Stimulated activated CD4-positive, alpha-beta T cell treated with anti-CD3 and anti-CD28 coated beads, Interleukin-1b, Interleukin-23, amount 100 ng/mL, for 24 hours (primary cell): ENCODE measurements at regions not wholly inside any gene's neighbourhood (a gene's known extent, or its start where the extent isn't known, plus 50 kb on each side); places are given as distances from the start of the nearest gene placed in this dataset.

Source experiments
- DNase-seq, 4 experiments: peaks; one replicate each; pipeline ENCODE4 v3.0.0-alpha.2; 2020; ENCODE audit warnings: low read depth in 4 of 4, low spot score in 1 of 4

- no peak for DNase-seq
Observed at GRCh38 chr1:18010945-18011344, 96.7 kb upstream of the IGSF21 start.

DNA sequence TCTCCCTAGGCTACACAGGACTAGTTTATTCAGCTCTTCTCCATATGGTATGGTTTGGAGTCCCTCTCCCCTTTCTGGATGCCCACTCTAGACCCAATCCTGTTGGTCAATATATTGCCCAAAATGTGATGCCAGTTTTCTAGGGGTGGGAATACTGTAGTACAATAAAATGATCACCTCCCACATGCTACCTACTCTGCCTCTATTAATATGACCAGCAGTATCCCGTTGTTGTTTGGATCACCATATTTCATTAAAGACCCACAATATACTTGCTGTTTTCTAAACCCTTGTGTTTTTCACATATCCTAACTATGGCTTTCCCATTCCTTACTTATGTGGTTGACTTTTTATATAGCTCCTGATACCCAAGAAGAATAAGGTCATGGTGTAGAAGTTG, 95.9 kb upstream of the IGSF21 start:
- DNase-seq: no peak

GRCh38 chr1:18012686-18013085, 94.9 kb upstream of the IGSF21 start:
- no peak for DNase-seq

DNA sequence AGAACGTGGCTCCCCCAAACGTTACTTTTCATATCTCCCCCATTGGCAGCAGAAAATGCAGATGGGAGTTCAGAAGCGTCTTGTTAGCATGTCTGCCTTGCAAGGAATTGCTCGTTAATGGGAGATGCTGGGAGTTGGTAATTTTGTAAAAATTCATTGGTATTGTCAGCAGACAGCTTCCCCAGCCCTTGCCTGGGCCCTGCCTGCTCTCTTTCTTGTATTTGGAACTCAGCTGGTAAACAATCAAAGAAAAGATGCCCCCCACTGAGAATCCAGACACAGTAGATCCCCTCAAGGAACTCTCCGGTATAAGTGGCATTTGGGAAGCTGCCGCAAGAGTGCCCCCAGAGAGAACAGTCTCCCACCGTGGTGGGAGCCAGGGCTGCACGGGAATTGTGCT, 94.4 kb upstream of the IGSF21 start:
- DNase-seq: no peak

DNA sequence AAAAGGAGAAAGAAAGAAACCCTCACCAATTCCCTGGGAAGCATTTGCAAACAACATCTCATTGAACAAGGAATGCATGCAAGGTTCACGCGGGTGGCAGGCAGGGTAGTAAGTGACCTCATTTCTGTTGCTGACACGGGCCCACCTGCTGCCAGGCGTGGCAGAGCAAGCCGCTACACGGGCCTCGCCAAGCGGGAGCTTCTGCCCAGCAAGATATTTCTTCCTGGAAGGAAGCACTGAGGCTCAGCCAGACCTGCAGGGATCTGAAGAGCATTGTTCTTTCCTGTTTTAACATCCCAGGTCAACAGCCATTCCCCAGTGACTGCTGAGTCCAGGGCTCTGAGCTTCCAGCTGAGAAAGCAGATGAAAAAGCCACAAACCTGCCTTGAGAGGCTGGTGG, 91.9 kb upstream of the IGSF21 start:
- DNase-seq: no peak

DNA sequence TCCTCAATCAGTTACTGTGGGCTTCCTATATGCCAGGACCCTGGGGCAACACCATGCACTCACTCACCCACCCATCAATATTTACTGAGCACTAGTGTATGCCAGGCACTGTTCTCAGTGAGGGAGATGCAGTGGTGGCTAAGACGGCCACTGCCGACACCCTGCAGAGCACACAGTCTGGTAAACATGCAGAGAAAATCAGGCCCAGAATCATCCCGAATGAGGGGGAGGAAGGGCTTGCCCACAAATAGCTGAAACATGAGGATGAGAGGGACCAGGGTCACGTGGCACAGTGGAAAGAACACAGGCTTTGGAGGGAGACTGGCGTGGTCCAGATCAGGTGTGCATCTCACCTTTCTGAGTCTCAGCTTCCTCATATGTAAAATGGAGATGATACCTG, 89.2 kb upstream of the IGSF21 start:
- no peak for DNase-seq

- no peak for DNase-seq
Observed at GRCh38 chr1:18020021-18020817, 87.4 kb upstream of the IGSF21 start.

- no peak for DNase-seq
Observed at GRCh38 chr1:18021242-18021641, 86.4 kb upstream of the IGSF21 start.

DNA sequence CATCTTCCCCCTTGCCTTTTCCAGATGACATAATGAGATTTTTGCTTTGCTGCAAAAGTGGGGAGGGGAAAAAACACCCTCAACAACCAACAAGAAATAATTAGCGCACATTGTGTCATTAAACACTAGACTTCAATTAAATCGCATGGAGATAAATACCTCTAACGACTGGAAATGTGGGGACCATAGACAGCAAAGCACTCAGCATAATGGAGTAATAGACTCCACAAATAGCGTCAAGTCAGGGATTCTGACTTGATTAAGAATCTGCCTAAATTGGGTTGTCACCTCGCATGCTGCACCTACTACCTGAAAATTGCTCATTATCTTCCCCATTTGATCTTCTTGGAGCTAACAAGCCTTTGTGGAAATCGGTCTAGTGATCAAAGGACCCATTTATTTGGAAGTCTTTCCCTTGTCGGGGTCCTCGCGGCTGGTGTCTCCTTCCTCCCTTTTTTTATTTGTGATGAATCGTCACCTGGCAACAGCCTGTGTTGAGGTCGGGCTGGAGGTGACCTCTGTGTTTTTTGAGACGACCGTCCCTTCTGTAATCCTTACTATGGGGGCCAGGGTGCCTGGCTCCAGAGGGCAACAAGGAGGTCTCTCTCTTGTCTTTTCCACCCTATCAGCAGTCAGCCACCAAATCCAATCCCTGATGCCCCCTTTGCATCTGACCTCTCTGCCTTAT, 75.3 kb upstream of the IGSF21 start:
- DNase-seq: no peak

DNA sequence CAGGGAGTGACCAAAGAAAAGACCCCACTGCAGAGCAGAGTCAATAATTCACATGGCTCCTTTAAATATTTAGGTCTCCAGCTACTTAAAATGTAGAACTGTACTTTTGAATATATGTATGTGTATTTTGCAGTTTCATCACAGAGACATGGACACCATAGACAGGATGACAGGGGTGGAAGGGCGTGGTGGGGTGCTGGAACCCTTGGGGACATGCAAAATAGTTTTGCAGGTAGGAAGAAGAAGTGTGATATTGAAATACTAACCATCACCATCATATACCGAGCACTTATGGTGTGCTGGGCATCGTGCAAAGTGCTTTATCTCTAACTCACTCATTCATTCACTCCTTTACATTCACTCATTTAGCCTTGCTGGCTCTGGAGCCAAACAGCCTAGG, 72.5 kb upstream of the IGSF21 start:
- no peak for DNase-seq

- no peak for DNase-seq
Observed at GRCh38 chr1:18037651-18038050, 69.9 kb upstream of the IGSF21 start.

GRCh38 chr1:18038051-18038450, 69.5 kb upstream of the IGSF21 start:
- DNase-seq: no peak

DNA sequence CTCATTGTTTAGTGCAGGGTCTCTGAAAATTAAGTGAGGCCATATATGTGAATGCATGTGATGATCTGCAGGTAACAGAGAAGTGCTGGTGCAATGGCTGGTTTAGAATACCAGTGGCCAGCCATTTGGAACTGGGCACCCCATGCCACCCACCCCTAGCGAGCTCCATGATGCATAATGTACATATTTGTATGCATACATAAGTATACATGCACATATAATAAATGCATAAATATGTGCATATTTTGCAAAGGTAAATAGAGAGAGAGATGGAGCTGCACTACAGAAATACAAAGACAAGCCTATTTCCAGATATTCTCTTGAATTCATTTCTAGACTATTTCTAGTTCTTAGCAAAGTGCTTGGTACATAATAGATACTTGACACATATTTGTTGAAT, 68.5 kb upstream of the IGSF21 start:
- DNase-seq: no peak

DNA sequence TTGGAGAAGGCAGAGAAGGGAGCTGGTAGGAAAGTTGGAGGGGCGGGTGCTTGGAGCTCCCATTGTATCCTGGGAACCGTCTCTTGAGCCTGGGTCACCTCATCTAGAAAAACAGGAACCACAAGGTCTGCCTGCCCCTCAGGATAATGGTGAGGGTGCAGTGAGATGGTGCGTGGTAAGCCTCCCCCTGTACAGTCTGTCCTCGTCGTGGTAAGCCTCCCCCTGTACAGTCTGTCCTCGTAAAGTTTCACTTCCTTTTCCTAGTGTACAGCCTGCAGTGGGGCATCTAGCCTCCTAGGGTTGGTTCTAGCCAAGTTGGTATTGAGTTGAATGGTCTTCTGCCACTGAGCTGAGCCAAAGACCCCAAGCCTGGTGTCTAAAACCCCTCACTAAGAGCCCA, 66.5 kb upstream of the IGSF21 start:
- no peak for DNase-seq

DNA sequence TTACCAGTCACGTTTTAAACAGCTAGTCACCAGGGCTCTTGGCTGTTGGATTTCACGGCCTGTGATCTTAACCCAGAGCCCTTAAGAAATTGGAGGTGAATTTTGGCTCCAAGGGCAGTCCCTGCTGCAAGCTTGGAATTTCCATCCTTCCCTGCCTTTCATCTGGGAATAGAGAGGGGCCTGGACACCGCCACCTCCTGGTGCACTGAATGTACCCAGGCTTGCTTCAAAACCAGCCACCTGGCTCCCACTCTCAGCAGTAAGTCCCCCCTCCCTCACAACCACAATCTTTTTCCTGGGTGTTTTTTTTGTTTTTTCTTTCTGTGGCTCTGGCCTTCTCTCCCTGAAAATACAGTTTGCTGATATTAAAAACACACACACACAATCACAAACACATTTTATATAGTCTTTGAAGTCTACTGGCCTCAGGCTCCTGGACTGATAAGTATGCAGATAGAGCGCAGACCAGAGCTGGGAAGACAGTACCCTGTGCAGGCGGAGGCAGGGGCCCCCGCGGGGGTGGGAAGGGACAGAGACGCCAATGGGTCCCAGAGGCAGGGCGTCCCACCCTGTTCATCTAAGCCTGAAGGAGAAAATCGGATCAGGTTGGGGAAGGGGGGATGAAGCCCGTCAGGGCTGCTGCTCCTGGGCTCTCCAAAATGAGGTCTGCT, 65.8 kb upstream of the IGSF21 start:
- no peak for DNase-seq

DNA sequence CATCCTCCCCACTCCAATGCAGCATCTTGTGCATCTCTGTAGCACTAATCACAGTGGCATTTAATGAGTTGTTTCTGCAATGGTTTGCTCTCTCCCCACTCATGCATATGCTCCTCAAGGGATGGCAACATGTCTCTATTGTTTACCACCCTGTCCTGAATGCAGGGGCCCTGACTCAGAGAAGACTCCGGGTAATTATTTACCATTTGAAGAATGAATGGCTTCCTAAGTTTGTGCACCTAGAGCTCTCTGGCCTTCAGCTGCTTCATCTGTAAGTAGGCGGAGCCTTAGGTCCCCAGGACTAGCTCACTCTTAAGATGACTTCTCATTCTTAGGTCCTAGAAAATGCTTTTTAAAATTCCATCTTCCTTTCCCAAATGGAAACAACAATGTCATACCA, 63.7 kb upstream of the IGSF21 start:
- DNase-seq: no peak

- no peak for DNase-seq
Observed at GRCh38 chr1:18045203-18045602, 62.4 kb upstream of the IGSF21 start.

- DNase-seq: no peak
Observed at GRCh38 chr1:18045621-18046020, 62.0 kb upstream of the IGSF21 start.

DNA sequence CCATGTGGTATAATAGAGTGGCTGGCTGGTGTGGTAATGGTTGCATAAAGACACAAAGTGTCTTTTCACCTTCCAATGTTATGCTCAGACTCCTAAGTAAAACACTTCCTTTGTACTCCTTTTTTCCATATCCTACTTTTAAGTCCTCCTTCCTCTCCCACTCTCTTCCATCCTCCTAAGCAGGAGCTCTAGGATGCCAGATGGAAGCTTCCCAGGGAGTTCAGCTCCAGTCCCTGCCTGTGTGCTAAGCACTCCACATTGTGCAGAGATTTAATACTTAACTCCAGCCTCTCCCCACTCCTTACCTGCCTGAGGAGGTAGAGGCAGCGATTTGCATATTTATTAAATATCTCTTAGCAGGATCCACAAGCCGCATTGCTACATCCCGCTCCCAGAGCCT, 60.5 kb upstream of the IGSF21 start:
- no peak for DNase-seq

DNA sequence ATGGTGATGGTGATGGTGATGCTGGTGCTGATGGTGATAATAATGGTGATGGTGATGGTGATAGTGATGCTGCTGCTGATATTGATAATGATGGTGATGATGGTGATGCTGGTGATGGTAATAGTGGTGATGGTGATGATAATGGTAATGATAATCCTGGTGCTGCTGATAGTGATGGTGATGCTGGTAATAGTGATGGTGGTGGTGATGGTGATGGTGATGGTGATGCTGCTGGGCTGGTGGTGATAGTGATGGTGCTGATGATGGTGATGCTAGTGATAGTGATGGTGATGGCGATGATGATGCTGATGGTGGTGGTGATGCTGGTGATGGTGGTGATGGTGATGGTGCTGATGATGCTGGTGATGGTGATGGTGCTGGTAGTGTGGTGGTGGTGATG, 58.4 kb upstream of the IGSF21 start:
- no peak for DNase-seq

DNA sequence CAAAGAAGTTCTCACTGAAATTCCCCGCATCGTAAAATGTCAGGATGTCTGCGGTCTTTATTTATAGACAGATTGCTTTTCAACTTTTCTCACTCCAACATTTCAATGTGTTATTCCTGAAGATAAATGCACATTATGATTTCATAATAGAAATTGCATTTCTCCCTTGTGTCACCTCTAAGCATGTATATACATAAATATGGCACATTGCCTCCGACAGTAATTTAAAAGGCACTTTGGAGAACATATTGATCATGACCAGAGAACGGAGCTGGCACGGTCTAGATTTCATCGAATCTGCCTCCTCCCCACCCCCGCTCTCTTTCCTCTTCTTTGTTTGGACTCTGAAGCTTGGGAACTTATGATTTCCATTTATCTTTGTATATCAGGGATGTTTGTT, 54.9 kb upstream of the IGSF21 start:
- DNase-seq: no peak

GRCh38 chr1:18055156-18055555, 52.4 kb upstream of the IGSF21 start:
- no peak for DNase-seq
